Stimulated activated memory B cell treated with anti-CD40 and anti-IgM and Interleukin-4, amounts not matched to agents 10 μg/mL and 1 μg/mL and 100 μg/mL, for 72 hours (primary cell): ENCODE measurements at regions not wholly inside any gene's neighbourhood (a gene's known extent, or its start where the extent isn't known, plus 50 kb on each side); places are given as distances from the start of the nearest gene placed in this dataset.
"Not testable (repeated sequence)": the region's sequence is repeated elsewhere in the genome, so short reads cannot be mapped to it uniquely, and the experiment has no call there.

Experiments
- ATAC-seq: fragments of 150-1000 bp; cut with Tn5 transposase; 2 replicates; pipeline ENCODE4 v1.10.0; 2021
- H3K27ac Mint-ChIP-seq: one replicate; pipeline ENCODE4 v1.8.0; 2022; ENCODE audit warnings: mild to moderate bottlenecking, mixed read lengths
- H3K27me3 Mint-ChIP-seq: one replicate; pipeline ENCODE4 v1.8.0; 2022; ENCODE audit warnings: mixed read lengths
- H3K36me3 Mint-ChIP-seq: one replicate; pipeline ENCODE4 v1.8.0; 2022; ENCODE audit warnings: mixed read lengths
- H3K4me1 Mint-ChIP-seq: one replicate; pipeline ENCODE4 v1.8.0; 2022; ENCODE audit warnings: mixed read lengths
- H3K4me3 Mint-ChIP-seq: one replicate; pipeline ENCODE4 v1.8.0; 2022; ENCODE audit warnings: mild to moderate bottlenecking, moderate library complexity, mixed read lengths
- H3K9me3 Mint-ChIP-seq: one replicate; pipeline ENCODE4 v1.8.0; 2022; ENCODE audit warnings: mixed read lengths

DNA sequence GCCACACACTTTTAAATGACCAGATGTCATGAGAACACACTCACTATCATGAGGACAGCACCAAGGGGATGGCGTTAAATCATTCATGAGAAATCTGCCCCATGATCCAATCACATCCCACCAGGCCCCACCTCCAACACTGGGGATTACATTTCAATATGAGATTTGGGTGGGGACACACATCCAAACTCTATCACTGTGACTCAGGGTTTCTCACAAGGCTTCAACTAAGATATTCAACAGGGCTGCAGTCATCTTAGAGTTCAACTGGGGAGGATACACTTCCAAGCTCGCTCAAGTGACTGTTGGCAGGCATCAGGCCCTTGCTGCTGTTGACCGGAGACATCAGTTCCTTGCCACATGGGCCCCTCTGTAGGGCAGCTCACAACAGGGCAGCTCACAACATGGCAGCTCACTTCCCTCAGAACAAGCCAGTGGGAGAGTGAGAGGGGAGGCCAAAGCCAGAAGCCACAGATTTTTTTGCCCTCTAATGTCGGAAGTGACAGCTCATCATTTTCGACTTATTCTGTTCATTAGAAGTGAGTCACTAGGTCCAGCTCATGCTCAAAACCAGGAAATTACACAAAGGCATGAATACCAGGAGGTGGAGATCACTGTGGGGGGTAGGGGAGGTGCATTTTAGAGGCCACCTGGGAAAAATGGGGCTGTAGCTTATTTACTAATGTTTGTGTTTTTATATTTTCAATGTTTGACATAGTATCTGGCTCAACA lies 50.8 kb upstream of the PTHLH start:
- no peaks in the 10 kb centered on the region for H3K36me3 Mint-ChIP-seq
- no peak for ATAC-seq
- H3K4me1 Mint-ChIP-seq, result no peaks in the 10 kb centered on the region
- no peaks in the 10 kb centered on the region for H3K9me3 Mint-ChIP-seq
- peaks cover 23% of the 10 kb centered on the region for H3K27me3 Mint-ChIP-seq
- no peak overlapping the region for H3K27ac Mint-ChIP-seq
- H3K4me3 Mint-ChIP-seq, result no peak overlapping the region

GRCh38 chr12:28024231-28024995 lies 51.9 kb upstream of the PTHLH start:
- no peak for ATAC-seq
- Mint-ChIP-seq H3K36me3 (no peaks in the 10 kb centered on the region), H3K27me3 (peaks cover 23% of the 10 kb centered on the region), H3K4me3 (no peak overlapping the region), H3K4me1 (no peaks in the 10 kb centered on the region), H3K9me3 (no peaks in the 10 kb centered on the region), H3K27ac (no peak overlapping the region)

GRCh38 chr12:28025821-28026505 lies 53.4 kb upstream of the PTHLH start:
- H3K4me3 Mint-ChIP-seq, result no peak overlapping the region

DNA sequence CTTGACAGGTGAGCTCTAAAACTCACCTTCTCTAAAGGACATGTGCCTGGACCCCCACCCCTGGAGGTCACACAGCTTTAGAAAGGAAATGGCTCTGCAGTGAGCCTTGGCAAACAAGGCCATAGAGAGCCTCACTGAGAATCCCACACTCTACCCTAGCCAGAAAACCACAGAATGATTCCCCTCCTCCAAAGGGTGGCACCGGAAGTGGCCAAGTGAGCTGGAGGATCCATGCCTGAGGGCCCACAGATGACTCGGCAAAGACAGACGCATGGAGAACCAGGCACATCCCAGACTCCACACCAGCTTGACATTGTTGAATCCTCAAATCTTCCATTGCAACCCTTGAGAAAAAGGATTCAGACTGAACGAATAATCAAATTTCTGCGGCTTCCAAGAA lies 54.2 kb upstream of the PTHLH start:
- no peak for ATAC-seq
- no peak overlapping the region for H3K27ac Mint-ChIP-seq
- H3K4me1 Mint-ChIP-seq, result no peaks in the 10 kb centered on the region
- no peaks in the 10 kb centered on the region for H3K9me3 Mint-ChIP-seq
- no peak overlapping the region for H3K4me3 Mint-ChIP-seq
- peaks cover 23% of the 10 kb centered on the region for H3K27me3 Mint-ChIP-seq
- no peaks in the 10 kb centered on the region for H3K36me3 Mint-ChIP-seq

More at GRCh38 chr12:28025821-28026505, 53.4 kb upstream of the PTHLH start:
- H3K9me3 Mint-ChIP-seq, result no peaks in the 10 kb centered on the region
- peaks cover 23% of the 10 kb centered on the region for H3K27me3 Mint-ChIP-seq
- H3K27ac Mint-ChIP-seq, result no peak overlapping the region
- no peaks in the 10 kb centered on the region for H3K36me3 Mint-ChIP-seq
- H3K4me1 Mint-ChIP-seq, result no peaks in the 10 kb centered on the region
- ATAC-seq, result no peak

DNA sequence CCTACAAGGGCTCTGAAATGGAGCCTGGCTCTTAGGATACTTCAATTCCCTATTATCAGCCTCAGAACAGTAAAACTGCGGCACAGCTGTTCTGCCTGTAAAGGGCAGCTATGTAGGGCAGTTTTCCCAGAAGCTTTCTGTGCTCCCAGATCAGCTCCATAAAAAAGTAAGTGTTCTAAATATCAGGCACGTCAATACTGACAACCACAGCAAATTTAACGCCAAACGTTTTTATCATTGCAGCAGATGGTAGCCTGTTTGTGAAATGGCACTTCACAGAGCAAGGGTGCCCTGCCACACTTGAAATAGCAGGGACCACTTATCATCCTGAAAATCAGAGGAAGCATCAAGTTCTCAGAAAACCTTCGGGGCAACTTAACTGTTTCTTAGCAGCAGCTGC lies 54.8 kb upstream of the PTHLH start:
- no peaks in the 10 kb centered on the region for H3K4me1 Mint-ChIP-seq
- H3K27me3 Mint-ChIP-seq, result peaks cover 23% of the 10 kb centered on the region
- H3K27ac Mint-ChIP-seq, result no peak overlapping the region
- H3K9me3 Mint-ChIP-seq, result no peaks in the 10 kb centered on the region
- no peak overlapping the region for H3K4me3 Mint-ChIP-seq
- ATAC-seq, result no peak
- H3K36me3 Mint-ChIP-seq, result no peaks in the 10 kb centered on the region

DNA sequence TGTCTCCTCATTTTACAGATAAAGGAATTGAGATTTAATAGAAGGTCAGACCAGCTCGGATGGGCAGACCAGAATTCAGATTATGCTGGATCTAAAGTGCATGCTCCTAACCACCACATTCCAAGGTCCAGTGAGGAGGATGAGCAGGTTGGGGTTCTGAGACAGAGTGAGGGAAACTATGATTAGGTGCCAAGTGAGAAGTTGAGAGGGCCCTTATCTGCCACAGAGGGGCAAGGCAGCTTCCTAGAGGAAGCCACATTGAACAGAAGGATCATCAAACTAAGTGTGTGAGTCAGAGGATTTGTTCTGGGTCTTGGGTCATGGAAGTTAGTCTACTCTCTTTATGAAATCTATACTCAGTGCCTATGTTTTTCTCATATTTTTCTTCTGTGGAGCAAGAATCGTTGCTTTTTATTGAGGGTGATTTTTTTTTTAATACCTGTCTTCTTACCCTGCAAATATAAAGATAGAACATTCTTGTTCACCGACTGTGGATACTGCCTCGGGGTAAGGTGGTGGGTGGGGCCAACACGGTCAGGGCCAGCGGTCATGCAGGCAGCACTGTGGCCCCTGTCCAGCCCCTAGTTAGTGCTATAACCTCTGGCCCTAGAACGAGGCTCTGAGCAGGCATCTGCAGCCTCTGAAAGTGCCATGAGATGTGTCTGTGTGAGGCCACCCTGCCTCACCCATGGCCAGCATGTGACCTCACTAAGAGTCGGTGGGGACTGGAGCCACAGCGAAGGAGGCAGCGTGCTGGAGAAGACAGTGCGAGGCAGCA lies 55.6 kb upstream of the PTHLH start:
- no peak overlapping the region for H3K27ac Mint-ChIP-seq
- H3K4me3 Mint-ChIP-seq, result no peak overlapping the region
- ATAC-seq, result peak; percentile 18

DNA sequence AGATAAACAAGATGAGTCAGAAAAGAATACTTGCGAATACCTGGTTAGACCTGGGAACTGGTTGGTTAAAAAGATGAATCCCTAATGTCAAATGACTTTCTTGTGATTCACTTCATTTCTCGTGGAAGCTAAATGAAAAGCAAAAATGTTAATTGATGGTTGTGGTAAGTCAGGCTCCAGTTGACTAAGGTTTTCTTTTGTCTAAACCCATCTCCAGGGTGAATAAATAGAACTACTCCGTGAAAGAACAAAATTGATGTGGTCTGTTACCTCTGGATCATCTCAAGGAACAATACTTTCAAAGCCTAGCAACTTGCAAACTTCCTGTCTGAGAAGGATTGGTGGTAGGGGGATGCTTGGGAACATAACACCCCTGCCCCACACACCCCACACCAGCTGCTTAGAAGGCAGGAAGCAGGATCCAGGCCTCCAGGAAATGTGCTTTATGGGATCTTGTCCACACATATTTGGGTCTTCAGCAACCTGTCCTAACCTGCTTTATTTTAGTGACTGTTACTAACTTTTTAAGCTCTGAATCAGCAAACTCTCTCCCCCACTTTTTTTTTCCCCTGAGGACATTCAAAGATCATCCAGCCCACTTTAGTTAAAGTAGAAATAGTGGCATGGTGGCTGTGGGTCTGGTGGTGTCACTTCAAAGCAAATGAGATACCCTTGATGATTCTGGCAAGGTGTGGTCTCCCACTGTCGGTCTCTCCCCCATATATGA lies 60.4 kb upstream of the PTHLH start:
- Mint-ChIP-seq H3K4me1 (no peaks in the 10 kb centered on the region), H3K36me3 (no peaks in the 10 kb centered on the region), H3K27ac (no peak overlapping the region), H3K4me3 (no peak overlapping the region), H3K9me3 (no peaks in the 10 kb centered on the region), H3K27me3 (no peaks in the 10 kb centered on the region)
- no peak for ATAC-seq

More for the DNA sequence above, 55.6 kb upstream of the PTHLH start:
- H3K36me3 Mint-ChIP-seq, result no peaks in the 10 kb centered on the region
- no peaks in the 10 kb centered on the region for H3K4me1 Mint-ChIP-seq
- H3K27me3 Mint-ChIP-seq, result peaks cover 16% of the 10 kb centered on the region
- no peaks in the 10 kb centered on the region for H3K9me3 Mint-ChIP-seq

DNA sequence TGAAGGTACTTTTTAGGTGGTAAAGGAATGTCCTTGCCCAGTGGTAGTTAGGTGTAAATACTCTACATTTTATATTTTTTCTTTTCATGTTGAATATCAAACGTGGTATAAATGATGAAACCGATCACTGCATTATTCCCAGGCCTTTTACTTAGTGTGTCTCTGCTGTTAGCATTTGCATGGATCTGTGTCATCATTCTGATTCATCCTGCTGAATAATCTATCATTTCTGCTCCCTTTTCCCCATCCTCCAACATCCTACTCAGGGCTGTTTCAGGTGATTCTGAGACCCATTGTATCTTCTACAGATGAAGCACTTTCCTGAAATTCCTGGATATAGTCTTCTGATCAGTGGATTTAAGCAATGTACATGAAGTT lies 61.0 kb upstream of the PTHLH start:
- Mint-ChIP-seq H3K27me3 (no peaks in the 10 kb centered on the region), H3K9me3 (no peaks in the 10 kb centered on the region), H3K27ac (no peak overlapping the region), H3K4me3 (no peak overlapping the region), H3K4me1 (no peaks in the 10 kb centered on the region), H3K36me3 (no peaks in the 10 kb centered on the region)
- no peak for ATAC-seq

DNA sequence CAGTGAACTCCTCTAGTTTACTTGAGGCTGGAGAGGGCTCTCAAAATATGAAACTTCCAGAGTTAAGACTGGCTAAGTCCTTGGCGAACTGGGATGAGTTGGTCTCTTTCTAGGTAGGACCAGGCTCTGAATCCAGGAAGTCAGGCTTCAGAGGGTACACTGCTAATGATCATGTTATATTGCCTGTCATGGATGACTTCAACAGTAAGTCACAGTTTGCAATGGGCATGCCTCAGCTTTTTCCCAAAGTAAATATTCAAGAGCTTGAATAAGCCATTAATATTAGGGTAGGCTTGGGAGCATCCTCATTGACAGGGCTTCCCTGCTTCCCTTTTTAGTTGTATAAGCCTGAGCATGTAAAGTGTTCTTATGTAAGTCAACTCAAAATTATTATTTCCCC lies 61.7 kb upstream of the PTHLH start:
- no peak overlapping the region for H3K27ac Mint-ChIP-seq

DNA sequence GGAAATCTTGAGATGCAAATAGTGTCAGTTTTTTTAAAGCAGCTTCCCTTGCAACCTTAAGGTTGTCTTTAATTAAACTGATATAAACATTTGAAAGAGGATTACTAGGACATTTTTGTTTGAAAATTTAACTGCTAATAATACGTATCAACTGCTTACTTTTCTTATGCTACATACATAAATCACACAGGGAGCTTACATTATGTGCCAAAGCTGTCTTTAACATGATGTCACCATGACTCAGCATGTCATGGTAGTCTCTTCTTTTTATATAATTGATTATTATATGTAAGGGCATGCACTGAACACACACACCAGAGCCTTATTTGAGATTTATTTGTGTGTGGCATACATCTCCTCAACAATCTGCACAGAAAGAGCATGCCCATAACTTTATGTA lies 63.0 kb upstream of the PTHLH start:
- H3K4me1 Mint-ChIP-seq, result no peaks in the 10 kb centered on the region
- ATAC-seq, result no peak
- H3K36me3 Mint-ChIP-seq, result no peaks in the 10 kb centered on the region
- no peaks in the 10 kb centered on the region for H3K9me3 Mint-ChIP-seq
- H3K27me3 Mint-ChIP-seq, result no peaks in the 10 kb centered on the region
- no peak overlapping the region for H3K27ac Mint-ChIP-seq
- no peak overlapping the region for H3K4me3 Mint-ChIP-seq

More for the DNA sequence above, 61.7 kb upstream of the PTHLH start:
- Mint-ChIP-seq H3K9me3 (no peaks in the 10 kb centered on the region), H3K36me3 (no peaks in the 10 kb centered on the region), H3K4me1 (no peaks in the 10 kb centered on the region), H3K4me3 (no peak overlapping the region), H3K27me3 (no peaks in the 10 kb centered on the region)
- ATAC-seq, result no peak

- Mint-ChIP-seq H3K4me1 (no peaks in the 10 kb centered on the region), H3K36me3 (no peaks in the 10 kb centered on the region), H3K9me3 (no peaks in the 10 kb centered on the region), H3K27ac (no peak overlapping the region), H3K4me3 (no peak overlapping the region), H3K27me3 (no peaks in the 10 kb centered on the region)
- ATAC-seq, result no peak
Observed at GRCh38 chr12:28036940-28037339, 64.4 kb upstream of the PTHLH start.

DNA sequence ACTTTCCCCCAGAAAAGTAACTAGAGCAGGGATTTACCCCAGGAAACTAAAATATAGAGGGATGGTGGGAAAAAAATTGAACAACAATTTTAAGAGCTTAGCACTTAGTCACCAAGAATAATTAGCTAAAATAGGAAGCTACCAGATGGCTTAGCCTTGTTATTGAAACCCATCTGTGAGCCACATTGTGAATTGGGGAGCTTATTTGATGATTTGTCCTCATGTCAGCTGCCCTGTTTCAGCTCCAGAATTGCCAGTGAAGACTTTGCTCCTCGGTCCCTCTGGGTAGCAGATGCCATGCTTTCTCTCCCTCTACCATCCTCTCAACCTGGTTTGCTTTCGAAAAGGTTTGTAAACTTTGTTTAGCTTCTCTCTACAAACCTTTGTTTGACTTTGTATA lies 67.7 kb upstream of the PTHLH start:
- Mint-ChIP-seq H3K36me3 (no peaks in the 10 kb centered on the region), H3K4me1 (no peaks in the 10 kb centered on the region), H3K9me3 (peaks cover 3% of the 10 kb centered on the region), H3K4me3 (no peak overlapping the region), H3K27ac (no peak overlapping the region), H3K27me3 (no peaks in the 10 kb centered on the region)
- ATAC-seq, result no peak

- H3K27ac Mint-ChIP-seq, H3K36me3 Mint-ChIP-seq, H3K4me1 Mint-ChIP-seq, ATAC-seq, H3K4me3 Mint-ChIP-seq, H3K9me3 Mint-ChIP-seq, H3K27me3 Mint-ChIP-seq: not testable (repeated sequence)
Observed at GRCh38 chr12:28046600-28046999, 74.1 kb upstream of the PTHLH start.

DNA sequence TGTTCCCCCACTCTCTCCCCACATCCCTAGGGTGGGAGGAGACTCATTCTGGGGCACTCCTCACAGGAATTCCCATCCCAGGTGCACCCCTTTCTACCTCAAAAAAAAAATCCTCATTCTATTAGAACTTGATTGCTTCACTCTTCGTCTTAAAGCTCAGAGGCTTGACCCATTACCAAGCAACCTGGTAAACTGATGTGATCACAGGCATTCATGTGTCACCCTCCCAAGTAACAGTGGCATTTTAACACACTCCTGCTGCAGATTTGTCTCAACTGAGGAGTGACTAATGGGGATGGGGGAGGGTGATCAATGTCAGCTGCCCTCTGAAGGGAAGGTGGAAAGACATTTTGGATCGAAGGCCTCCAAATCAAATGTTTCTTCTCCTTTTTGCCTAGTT lies 78.1 kb upstream of the PTHLH start:
- H3K4me3 Mint-ChIP-seq, result no peak overlapping the region
- ATAC-seq, result no peak
- H3K27ac Mint-ChIP-seq, result no peak overlapping the region
- no peaks in the 10 kb centered on the region for H3K4me1 Mint-ChIP-seq
- no peaks in the 10 kb centered on the region for H3K27me3 Mint-ChIP-seq
- H3K36me3 Mint-ChIP-seq, result no peaks in the 10 kb centered on the region
- H3K9me3 Mint-ChIP-seq, result peaks cover 6% of the 10 kb centered on the region
